Prostate gland (tissue), 2 donors: ENCODE measurements at regions not wholly inside any gene's neighbourhood (a gene's known extent, or its start where the extent isn't known, plus 50 kb on each side); places are given as distances from the start of the nearest gene placed in this dataset.

ENCODE experiments used
- DNase-seq: peaks from one replicate; pipeline ENCODE4 v3.0.0-alpha.2; 2019; ENCODE audit warnings: low spot score
- H3K27ac ChIP-seq, 2 donors: fragments of 200-600 bp; sonication (generic); 2 replicates each; pipeline ENCODE4 v1.5.1; 2017 to 2019
- H3K27me3 ChIP-seq: fragments of 200-600 bp; sonication (generic); replicated peaks from 2 replicates; pipeline ENCODE4 v1.5.1; 2019; ENCODE audit not compliant: insufficient read depth
- H3K36me3 ChIP-seq, 2 donors: fragments of 200-600 bp; sonication (generic); 1 replicate in 1 of 2; 2 replicates in 1 of 2; pipeline versions ENCODE4 v1.5.1 to v1.8.1; 2017 to 2019
- H3K4me1 ChIP-seq: fragments of 200-600 bp; sonication (generic); replicated peaks from 2 replicates; pipeline ENCODE4 v1.5.1; 2019
- H3K4me3 ChIP-seq, 2 donors: fragments of 200-600 bp; sonication (generic); 2 replicates each; pipeline ENCODE4 v1.5.1; 2017 to 2019
- H3K9me3 ChIP-seq: fragments of 200-600 bp; sonication (generic); 2 replicates; pipeline ENCODE4 v1.5.1; 2017
- CTCF ChIP-seq, 4 experiments: fragments of 200-600 bp in 2 of 4; fragments of 450-650 bp in 2 of 4; sonication (generic) in 2 of 4; IDR thresholded peaks; 1 replicate in 3 of 4; 2 replicates in 1 of 4; pipeline ENCODE4 v1.5.1; 2016 to 2019; ENCODE audit warnings: antibody characterized with exemption in 4 of 4, mild to moderate bottlenecking in 2 of 4, moderate library complexity in 2 of 4
- POLR2A ChIP-seq: fragments of 450-650 bp; IDR thresholded peaks from one replicate; pipeline ENCODE4 v1.6.1; 2016; ENCODE audit warnings: antibody characterized with exemption, mild to moderate bottlenecking
- POLR2AphosphoS5 ChIP-seq: sonication (generic); formaldehyde crosslinking; IDR thresholded peaks from one replicate; pipeline ENCODE4 v1.6.1; 2017; ENCODE audit warnings: antibody characterized with exemption
- WGBS: methylation state at CpG from one replicate; pipeline ENCODE4 v1.1.5; 2018; 5-methylcytosine and 5-hydroxymethylcytosine counted together
- intact Hi-C: fragments of 100-400 bp; cut with DNase I; formaldehyde crosslinking; loops from one replicate; pipeline ENCODE4 v1.14.2; 2022

GRCh38 chr17:77474292-77474988 is 333.7 kb downstream of the SEC14L1 start:
- whole genome bisulfite sequencing = 67% methylated on average over 12 of the region's 12 CpGs

GRCh38 chr17:77475016-77475976 is 334.5 kb downstream of the SEC14L1 start:
- no peak overlapping the region for H3K4me3 ChIP-seq
- intact Hi-C loops = loop anchor here (5.0 kb wide), 1 partner anchor 48 kb away; no protein-coding TSS in a partner anchor
- WGBS = 58% methylated on average over 26 of the region's 27 CpGs
- H3K27ac ChIP-seq = peak overlapping the region; percentile 74 to 77
- no peaks in the 10 kb centered on the region for H3K36me3 ChIP-seq
- peaks cover 53% of the 10 kb centered on the region for H3K4me1 ChIP-seq
- no peaks in the 10 kb centered on the region for H3K9me3 ChIP-seq
- H3K27me3 ChIP-seq = no peaks in the 10 kb centered on the region
- no peak for TF ChIP-seq POLR2A
- no peak for TF ChIP-seq POLR2AphosphoS5
- TF ChIP-seq CTCF (IDR thresholded peaks at IDR 0.05) = no peak
- DNase-seq = no peak

More at GRCh38 chr17:77474292-77474988, 333.7 kb downstream of the SEC14L1 start:
- TF ChIP-seq POLR2AphosphoS5 = no peak
- no peak for TF ChIP-seq POLR2A
- no peak for TF ChIP-seq CTCF (IDR thresholded peaks at IDR 0.05)
- H3K27ac ChIP-seq = peak overlapping the region; percentile 74 to 77
- H3K4me1 ChIP-seq = peaks cover 46% of the 10 kb centered on the region
- H3K9me3 ChIP-seq = no peaks in the 10 kb centered on the region
- DNase-seq = no peak
- no peak overlapping the region for H3K4me3 ChIP-seq
- H3K27me3 ChIP-seq = no peaks in the 10 kb centered on the region
- no peaks in the 10 kb centered on the region for H3K36me3 ChIP-seq
- intact Hi-C loops = no loop called here

GRCh38 chr17:77476006-77476405 is 335.2 kb downstream of the SEC14L1 start:
- H3K4me1 ChIP-seq = peaks cover 54% of the 10 kb centered on the region
- 34% methylated on average over 6 of the region's 7 CpGs for WGBS
- DNase-seq = no peak
- intact Hi-C loops = loop anchor here (5.0 kb wide), 1 partner anchor 49 kb away; no protein-coding TSS in a partner anchor
- H3K36me3 ChIP-seq = no peaks in the 10 kb centered on the region
- peak overlapping the region; percentile 74 to 77 for H3K27ac ChIP-seq
- H3K9me3 ChIP-seq = no peaks in the 10 kb centered on the region
- no peaks in the 10 kb centered on the region for H3K27me3 ChIP-seq
- no peak overlapping the region for H3K4me3 ChIP-seq
- TF ChIP-seq CTCF (IDR thresholded peaks at IDR 0.05) = no peak
- no peak for TF ChIP-seq POLR2A
- no peak for TF ChIP-seq POLR2AphosphoS5

GRCh38 chr17:77476498-77476897 is 335.7 kb downstream of the SEC14L1 start:
- Histone ChIP-seq H3K4me1 (peaks cover 51% of the 10 kb centered on the region), H3K27ac (peak overlapping the region; percentile 74 to 77), H3K27me3 (no peaks in the 10 kb centered on the region), H3K9me3 (no peaks in the 10 kb centered on the region), H3K36me3 (no peaks in the 10 kb centered on the region), H3K4me3 (no peak overlapping the region)
- no peak for TF ChIP-seq CTCF (IDR thresholded peaks at IDR 0.05)
- TF ChIP-seq POLR2A = no peak
- intact Hi-C loops = loop anchor here (5.0 kb wide), 1 partner anchor 49 kb away; no protein-coding TSS in a partner anchor
- 70% methylated on average over 8 of the region's 8 CpGs for WGBS
- DNase-seq = no peak
